Right lung (tissue), 2 donors: ENCODE measurements at regions not wholly inside any gene's neighbourhood (a gene's known extent, or its start where the extent isn't known, plus 50 kb on each side); places are given as distances from the start of the nearest gene placed in this dataset.

Source experiments
- DNase-seq, 2 donors: peaks; one replicate each; pipeline ENCODE4 v3.0.0-alpha.2; 2013

DNA sequence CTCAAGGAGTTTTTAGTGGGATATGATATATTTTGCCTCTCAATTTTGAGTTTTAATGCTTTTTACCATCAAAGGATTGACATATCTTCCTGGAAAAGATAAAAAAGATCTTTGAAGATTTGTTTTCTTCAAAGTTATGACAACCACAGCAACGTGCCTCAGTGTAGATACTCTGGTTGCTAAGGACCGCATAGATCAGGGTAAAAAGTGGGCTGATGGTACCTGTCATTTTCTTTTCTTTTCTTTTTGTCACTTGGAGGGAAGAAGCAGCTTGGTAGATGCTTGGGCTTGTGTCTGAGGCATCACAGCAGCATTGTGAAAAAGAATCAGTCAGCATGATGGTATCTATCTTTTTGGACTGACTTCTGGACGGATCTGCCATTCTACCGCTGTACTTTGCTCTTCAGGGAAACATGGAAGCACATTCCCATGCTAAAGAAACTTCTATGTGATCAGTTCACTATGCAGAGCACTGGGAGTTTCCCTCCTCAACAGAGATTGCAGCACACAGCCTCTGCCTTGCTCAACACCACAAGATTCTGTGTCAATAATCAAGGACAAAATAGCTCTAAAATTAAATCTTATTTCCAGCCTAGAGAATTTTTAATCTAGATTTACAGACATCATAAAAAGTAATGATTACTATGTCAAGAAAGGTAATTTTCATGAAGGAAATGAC is 54.8 kb upstream of the SGK1 start:
- DNase-seq = no peak

DNA sequence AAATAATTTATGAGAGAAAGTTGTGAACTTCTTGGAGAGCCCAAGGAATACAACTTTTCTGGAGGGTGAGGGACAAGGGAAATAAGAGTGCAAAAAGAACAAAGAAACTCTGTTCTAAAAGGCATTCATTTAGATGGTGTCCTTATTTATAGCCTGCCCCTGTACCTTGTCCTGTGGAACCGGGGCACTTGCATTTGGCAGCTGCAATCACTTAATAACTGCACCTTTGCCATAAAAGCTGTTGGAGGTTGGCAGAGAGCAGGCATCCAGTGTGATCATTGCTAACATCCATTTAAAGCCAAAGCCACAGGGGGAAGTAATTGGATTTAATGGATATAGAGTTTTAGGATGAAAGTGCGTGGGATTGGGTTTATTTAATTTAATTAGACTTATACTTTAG is 50.8 kb upstream of the SGK1 start:
- no peak for DNase-seq
